ENCODE measurements at regions not wholly inside any gene's neighbourhood (a gene's known extent, or its start where the extent isn't known, plus 50 kb on each side); places are given as distances from the start of the nearest gene placed in this dataset.

DNA sequence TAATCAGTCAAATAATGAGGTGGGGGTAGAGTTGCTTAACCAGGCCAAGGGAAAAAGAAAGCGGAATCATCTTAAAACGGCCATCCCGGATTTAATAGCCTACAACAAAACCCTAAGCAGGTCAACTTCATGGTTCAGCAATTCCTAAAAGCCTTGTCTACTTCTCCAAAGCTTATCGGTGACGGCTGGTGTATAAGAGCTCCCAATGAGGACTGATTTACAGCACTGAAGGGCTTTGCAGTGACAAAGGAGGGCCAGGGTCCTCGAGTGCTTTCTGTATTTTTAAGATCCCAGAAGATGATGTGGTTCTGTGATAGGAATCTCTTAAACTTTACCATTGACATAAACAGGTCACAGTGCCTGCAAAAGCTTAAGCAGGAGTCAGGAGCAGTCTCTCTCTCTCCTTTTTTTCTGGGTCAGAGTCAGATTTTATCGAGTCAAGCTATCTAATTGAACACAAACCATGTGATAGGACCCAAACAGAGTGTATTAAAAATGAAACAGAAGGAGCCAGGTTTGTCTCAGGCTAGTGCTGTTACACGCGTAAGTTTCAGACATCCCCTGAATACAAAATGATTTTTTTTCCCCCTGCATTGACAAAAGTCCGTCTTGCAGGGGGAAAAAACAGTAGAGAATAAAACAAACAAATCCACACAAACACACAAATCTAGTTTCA, 663.6 kb upstream of the ZNF608 start:
- Mint-ChIP-seq H3K4me1 (peaks cover 61% of the 10 kb centered on the region), H3K36me3 (no peaks in the 10 kb centered on the region), H3K27me3 (ENCODE audit: low read depth) (peaks cover 4% of the 10 kb centered on the region), H3K4me3 (peak overlapping the region; percentile 14), H3K27ac (peak overlapping the region; percentile 90), H3K9me3 (peaks cover 3% of the 10 kb centered on the region)
- TF ChIP-seq, protein P1, sequence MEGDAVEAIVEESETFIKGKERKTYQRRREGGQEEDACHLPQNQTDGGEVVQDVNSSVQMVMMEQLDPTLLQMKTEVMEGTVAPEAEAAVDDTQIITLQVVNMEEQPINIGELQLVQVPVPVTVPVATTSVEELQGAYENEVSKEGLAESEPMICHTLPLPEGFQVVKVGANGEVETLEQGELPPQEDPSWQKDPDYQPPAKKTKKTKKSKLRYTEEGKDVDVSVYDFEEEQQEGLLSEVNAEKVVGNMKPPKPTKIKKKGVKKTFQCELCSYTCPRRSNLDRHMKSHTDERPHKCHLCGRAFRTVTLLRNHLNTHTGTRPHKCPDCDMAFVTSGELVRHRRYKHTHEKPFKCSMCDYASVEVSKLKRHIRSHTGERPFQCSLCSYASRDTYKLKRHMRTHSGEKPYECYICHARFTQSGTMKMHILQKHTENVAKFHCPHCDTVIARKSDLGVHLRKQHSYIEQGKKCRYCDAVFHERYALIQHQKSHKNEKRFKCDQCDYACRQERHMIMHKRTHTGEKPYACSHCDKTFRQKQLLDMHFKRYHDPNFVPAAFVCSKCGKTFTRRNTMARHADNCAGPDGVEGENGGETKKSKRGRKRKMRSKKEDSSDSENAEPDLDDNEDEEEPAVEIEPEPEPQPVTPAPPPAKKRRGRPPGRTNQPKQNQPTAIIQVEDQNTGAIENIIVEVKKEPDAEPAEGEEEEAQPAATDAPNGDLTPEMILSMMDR (IDR thresholded peaks at IDR 0.05; ENCODE audit: unreplicated experiment) = no peak
- DNase-seq (ENCODE audit: low spot score in 2 of 2, unreplicated experiment in 2 of 2) = no peak

DNA sequence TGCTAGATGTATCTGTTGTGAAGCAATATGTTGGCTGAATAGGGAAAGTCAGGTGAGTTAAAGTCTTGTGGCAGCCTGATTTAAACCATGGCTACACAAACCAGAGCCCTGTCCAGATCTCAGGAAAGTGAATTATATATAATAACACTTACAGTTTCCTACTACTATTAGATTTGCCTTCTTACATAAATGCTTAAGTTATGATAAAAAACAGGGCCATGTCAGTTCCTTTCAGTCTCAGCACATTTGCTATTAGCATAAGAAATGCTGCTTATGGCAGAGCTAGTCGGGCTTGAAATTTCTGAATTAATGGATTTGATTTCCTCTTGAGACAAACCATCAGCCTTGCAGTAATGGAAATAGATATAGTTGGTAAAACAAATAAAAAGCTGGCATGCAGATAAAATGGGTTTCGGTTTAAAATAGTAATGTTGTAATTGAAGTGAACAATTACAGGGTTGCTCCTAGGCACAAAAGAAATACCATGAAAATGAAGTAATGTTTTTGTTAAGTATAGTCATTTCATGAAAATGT, 664.2 kb upstream of the ZNF608 start:
- no peak for DNase-seq (ENCODE audit: low spot score in 2 of 2, unreplicated experiment in 2 of 2)
- peaks cover 3% of the 10 kb centered on the region for H3K9me3 Mint-ChIP-seq
- H3K4me1 Mint-ChIP-seq = peaks cover 64% of the 10 kb centered on the region
- TF ChIP-seq, protein P1 (IDR thresholded peaks at IDR 0.05; ENCODE audit: unreplicated experiment) = no peak
- H3K36me3 Mint-ChIP-seq = no peaks in the 10 kb centered on the region
- no peak overlapping the region for H3K4me3 Mint-ChIP-seq
- peaks cover 6% of the 10 kb centered on the region for H3K27me3 Mint-ChIP-seq (ENCODE audit: low read depth)
- H3K27ac Mint-ChIP-seq = peak overlapping the region; percentile 90

DNA sequence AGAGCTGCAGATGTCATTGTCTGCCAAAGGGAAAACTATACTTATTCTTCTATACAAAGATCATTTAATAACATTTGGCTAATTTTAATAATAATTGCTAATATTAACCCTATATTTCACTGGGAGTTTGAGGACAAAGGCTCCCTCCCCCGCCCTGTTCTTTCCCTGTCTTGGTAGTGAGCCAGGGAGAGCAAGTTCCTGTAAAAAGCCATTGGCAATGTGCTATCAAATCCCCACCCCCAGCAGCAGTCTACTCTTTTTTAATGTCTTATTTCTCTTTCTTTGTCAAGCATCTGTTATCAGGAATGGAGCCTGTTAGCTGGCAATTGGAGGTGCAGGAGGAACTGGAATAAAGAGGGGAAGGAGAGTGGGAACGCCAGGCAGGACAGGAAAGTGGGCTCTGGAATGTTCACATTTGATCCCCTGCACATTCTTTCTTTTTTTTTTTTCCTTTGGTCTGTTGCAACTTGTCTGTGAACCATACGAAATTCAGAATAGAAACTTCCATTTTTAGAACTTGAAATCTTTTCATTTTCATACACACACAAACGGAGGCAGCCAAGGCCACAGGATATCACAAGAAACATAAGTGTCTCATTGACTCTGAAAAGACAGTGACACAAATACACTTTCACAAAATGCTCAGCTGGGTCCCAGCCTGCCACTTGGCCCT, 664.8 kb upstream of the ZNF608 start:
- Mint-ChIP-seq H3K9me3 (no peaks in the 10 kb centered on the region), H3K4me3 (peak overlapping the region; percentile 28), H3K36me3 (no peaks in the 10 kb centered on the region), H3K4me1 (peaks cover 64% of the 10 kb centered on the region), H3K27me3 (ENCODE audit: low read depth) (peaks cover 9% of the 10 kb centered on the region), H3K27ac (peak overlapping the region; percentile 90)
- peak in 1 of 2 experiments; percentile 39 for DNase-seq (ENCODE audit: low spot score in 2 of 2, unreplicated experiment in 2 of 2)
- TF ChIP-seq, protein P1 (IDR thresholded peaks at IDR 0.05; ENCODE audit: unreplicated experiment) = no peak

DNA sequence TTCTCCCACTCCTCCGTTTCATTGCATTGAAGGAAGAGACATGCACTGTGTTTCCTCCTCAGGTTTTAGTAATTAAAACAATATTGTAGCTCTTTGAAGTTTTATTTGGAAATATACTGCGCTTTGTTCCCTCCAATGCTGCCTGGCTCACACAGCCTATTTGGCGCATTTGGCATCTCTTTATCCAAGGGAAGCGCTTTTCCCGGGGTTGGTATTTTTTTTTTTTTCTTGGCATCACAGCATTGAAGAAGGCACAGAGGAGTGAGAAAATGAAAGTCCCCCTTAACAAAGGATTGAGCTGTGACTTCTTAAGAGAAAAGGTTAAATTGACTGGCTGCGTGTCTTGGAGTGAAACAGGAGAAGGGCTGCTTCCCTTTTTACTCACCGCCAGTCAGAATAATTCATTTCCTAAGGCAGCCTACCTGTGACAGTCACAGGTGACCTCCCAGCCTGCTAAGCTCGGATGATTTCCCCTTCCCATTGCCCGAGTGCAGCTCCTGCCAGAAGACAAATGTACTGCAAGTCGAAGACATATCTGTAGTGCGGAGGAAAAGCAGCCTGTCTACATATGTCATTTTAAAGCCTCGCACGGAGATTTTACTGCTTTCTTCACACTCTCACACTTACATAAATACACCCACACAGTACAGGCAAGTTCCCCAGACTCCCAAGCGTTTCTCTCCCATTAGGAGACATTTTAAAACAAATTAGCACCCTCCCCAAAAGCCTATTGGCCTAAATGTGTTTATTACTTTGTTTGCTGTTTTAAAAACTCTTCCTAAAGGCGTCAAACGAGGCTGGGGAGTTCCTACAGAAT, 665.5 kb upstream of the ZNF608 start:
- no peak for DNase-seq (ENCODE audit: low spot score in 2 of 2, unreplicated experiment in 2 of 2)
- Mint-ChIP-seq H3K9me3 (no peaks in the 10 kb centered on the region), H3K4me1 (peaks cover 64% of the 10 kb centered on the region), H3K4me3 (peak overlapping the region; percentile 28), H3K36me3 (no peaks in the 10 kb centered on the region), H3K27me3 (ENCODE audit: low read depth) (peaks cover 15% of the 10 kb centered on the region), H3K27ac (peak overlapping the region; percentile 90)
- TF ChIP-seq, protein P1 (IDR thresholded peaks at IDR 0.05; ENCODE audit: unreplicated experiment) = no peak

DNA sequence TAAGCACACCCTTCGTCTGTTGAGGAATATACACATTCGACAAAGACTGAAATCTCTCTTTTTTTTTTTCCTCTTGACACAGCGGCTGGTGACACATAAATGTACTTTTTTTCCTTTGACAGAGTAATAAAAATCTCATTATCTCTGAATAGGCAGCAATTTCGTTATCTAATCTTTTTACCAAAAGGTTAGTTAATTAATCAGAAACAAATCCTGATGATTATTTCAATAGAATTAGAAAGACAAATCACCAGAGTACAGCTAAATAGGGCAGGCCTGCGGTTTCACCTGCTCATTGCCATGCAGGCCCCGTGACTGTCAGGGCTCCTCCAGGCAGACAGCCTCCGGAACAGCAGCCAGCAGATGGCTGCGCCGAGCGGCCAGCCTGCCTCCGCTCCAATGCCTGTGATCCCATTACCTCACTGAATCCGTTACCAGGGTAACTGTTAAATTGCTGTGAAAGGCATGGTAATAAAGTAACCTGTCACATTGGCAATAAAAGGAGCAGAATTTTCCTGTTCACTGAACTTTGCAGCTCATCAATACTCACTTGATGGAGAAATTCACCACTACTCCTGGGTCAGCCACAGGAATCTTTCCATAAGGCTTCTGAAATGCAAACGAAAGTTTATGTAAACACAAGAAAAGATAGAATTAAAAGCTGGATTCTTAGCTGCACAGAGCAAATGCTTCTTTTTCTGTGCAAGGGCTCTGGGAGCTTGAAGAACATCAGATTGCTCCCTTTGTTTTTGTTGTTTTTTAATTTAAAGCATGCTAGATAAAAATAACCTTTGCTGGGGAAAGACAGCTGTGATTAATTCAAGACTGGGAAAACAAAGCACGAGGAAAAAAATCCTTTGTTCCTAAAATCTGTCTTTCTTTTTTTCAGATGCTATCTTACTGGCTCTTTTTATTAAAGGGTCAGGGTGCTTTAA, 666.4 kb upstream of the ZNF608 start:
- H3K27me3 Mint-ChIP-seq (ENCODE audit: low read depth) = peaks cover 17% of the 10 kb centered on the region
- no peaks in the 10 kb centered on the region for H3K36me3 Mint-ChIP-seq
- no peaks in the 10 kb centered on the region for H3K9me3 Mint-ChIP-seq
- TF ChIP-seq, protein P1 (IDR thresholded peaks at IDR 0.05; ENCODE audit: unreplicated experiment) = no peak
- peak overlapping the region; percentile 28 for H3K4me3 Mint-ChIP-seq
- DNase-seq (ENCODE audit: low spot score in 2 of 2, unreplicated experiment in 2 of 2) = peak; percentile 54 to 55
- H3K4me1 Mint-ChIP-seq = peaks cover 64% of the 10 kb centered on the region
- peak overlapping the region; percentile 90 for H3K27ac Mint-ChIP-seq
